HCT116 (cell line): ENCODE measurements at regions not wholly inside any gene's neighbourhood (a gene's known extent, or its start where the extent isn't known, plus 50 kb on each side); places are given as distances from the start of the nearest gene placed in this dataset.

ENCODE experiments used
- ATAC-seq: fragments of 200-7000 bp; cut with Tn5 transposase; 2 replicates; pipeline ENCODE4 v1.9.1; 2020; ENCODE audit warnings: mild to moderate bottlenecking, moderate library complexity
- BruUV-seq: library from RNA; stranded (reverse); fragments of 400-500 nt; replicated peaks from 2 replicates; lab custom pipeline; 2021; lab: Mats Ljungman, UMichigan
- CTCF ChIA-PET: fragments of 300-600 bp; sonication (Branson Sonifier 250); formaldehyde crosslinking; loops from one replicate; lab custom pipeline; 2021; ENCODE audit warnings: antibody characterized with exemption; lab: Charles Lee
- POLR2A ChIA-PET: fragments of 300-600, 350-600 bp; sonication (Branson Sonifier 250); formaldehyde crosslinking; loops from one replicate; lab custom pipeline; 2021; ENCODE audit warnings: antibody characterized with exemption; lab: Charles Lee
- RAD21 ChIA-PET, 2 experiments: fragments of 300-600 bp; sonication (Branson Sonifier 250); formaldehyde crosslinking; loops; one replicate each; lab custom pipeline; 2023; ENCODE audit warnings: low total read pairs in 2 of 2; ENCODE audit not compliant: uncharacterized antibody in 2 of 2, unreplicated experiment in 2 of 2, low non-redundant PET in 1 of 2; lab: Charles Lee
- DNase-seq: peaks from one replicate; pipeline ENCODE4 v3.0.0-alpha.2; 2010; ENCODE audit warnings: low read depth, low spot score
- H2AFZ ChIP-seq: fragments of 200-600 bp; shearing (Covaris generic), sonication (generic); 2 replicates; pipeline ENCODE4 v1.6.1; 2017; ENCODE audit warnings: low read depth, mixed run types, mixed read lengths, antibody characterized with exemption, low read length; ENCODE audit not compliant: poor library complexity, severe bottlenecking
- H3K27ac ChIP-seq: 2 replicates; pipeline ENCODE4 v1.5.1; 2012; ENCODE audit warnings: low read depth, low read length
- H3K27me3 ChIP-seq: fragments of 200-600 bp; sonication (generic); 2 replicates; pipeline ENCODE4 v1.6.1; 2016; ENCODE audit warnings: mixed run types, low read length, mixed read lengths; ENCODE audit not compliant: insufficient read depth
- H3K36me3 ChIP-seq, 2 experiments: fragments of 200-500 bp in 1 of 2; fragments of 200-600 bp in 1 of 2; sonication (Bioruptor generic) in 1 of 2; sonication (generic) in 1 of 2; 2 replicates each; pipeline versions ENCODE4 v1.5.1 to v1.6.1; 2014 to 2016; ENCODE audit warnings: low read length in 2 of 2, inconsistent platforms in 1 of 2, mixed read lengths in 1 of 2, mixed run types in 1 of 2; ENCODE audit not compliant: insufficient read depth in 2 of 2, control insufficient read depth in 1 of 2
- H3K4me1 ChIP-seq, 2 experiments: fragments of 200-600 bp in 1 of 2; sonication (generic) in 1 of 2; 2 replicates each; pipeline versions ENCODE4 v1.5.1 to v1.6.1; 2012 to 2017; ENCODE audit warnings: low read length in 2 of 2, inconsistent platforms in 1 of 2, mild to moderate bottlenecking in 1 of 2, mixed read lengths in 1 of 2, mixed run types in 1 of 2, moderate library complexity in 1 of 2; ENCODE audit not compliant: insufficient read depth in 2 of 2, control insufficient read depth in 1 of 2
- H3K4me2 ChIP-seq: fragments of 200-600 bp; sonication (generic); 2 replicates; pipeline ENCODE4 v1.6.1; 2017; ENCODE audit warnings: mixed run types, low read length, mixed read lengths
- H3K4me3 ChIP-seq, 2 experiments: fragments of 200-600 bp in 1 of 2; sonication (generic) in 1 of 2; replicated peaks in 1 of 2; 2 replicates each; pipeline ENCODE4 v1.5.1; 2011 to 2016; ENCODE audit warnings: low read length in 2 of 2, control low read depth in 1 of 2, low read depth in 1 of 2, mild to moderate bottlenecking in 1 of 2, mixed read lengths in 1 of 2, mixed run types in 1 of 2
- H3K79me2 ChIP-seq: fragments of 200-600 bp; sonication (generic); 2 replicates; pipeline ENCODE4 v1.6.1; 2017; ENCODE audit warnings: mild to moderate bottlenecking, mixed run types, low read length, moderate library complexity, mixed read lengths; ENCODE audit not compliant: insufficient read depth
- H3K9ac ChIP-seq: fragments of 200-600 bp; sonication (generic); 2 replicates; pipeline ENCODE4 v1.6.1; 2016; ENCODE audit warnings: low read length, mixed read lengths
- H3K9me2 ChIP-seq: fragments of 200-600 bp; sonication (generic), shearing (Covaris generic); 2 replicates; pipeline ENCODE4 v1.6.1; 2017; ENCODE audit warnings: mixed run types, mild to moderate bottlenecking, moderate library complexity; ENCODE audit not compliant: insufficient read depth
- H3K9me3 ChIP-seq, 2 experiments: fragments of 200-500 bp in 1 of 2; fragments of 200-600 bp in 1 of 2; sonication (Bioruptor generic) in 1 of 2; sonication (generic) in 1 of 2; 2 replicates each; pipeline ENCODE4 v1.6.1; 2014 to 2017; ENCODE audit warnings: low read length in 2 of 2, mixed read lengths in 2 of 2, inconsistent platforms in 1 of 2, low read depth in 1 of 2, mild to moderate bottlenecking in 1 of 2, mixed run types in 1 of 2, moderate library complexity in 1 of 2; ENCODE audit not compliant: control insufficient read depth in 1 of 2, insufficient read depth in 1 of 2
- H4K20me1 ChIP-seq: fragments of 200-600 bp; sonication (generic), shearing (Covaris generic); 2 replicates; pipeline ENCODE4 v1.6.1; 2017; ENCODE audit warnings: mixed run types, mild to moderate bottlenecking, moderate library complexity; ENCODE audit not compliant: insufficient read depth
- EGR1 ChIP-seq: IDR thresholded peaks from 2 replicates; pipeline ENCODE4 v1.6.1; 2012; ENCODE audit warnings: low read depth
- ELF1 ChIP-seq: IDR thresholded peaks from 2 replicates; pipeline ENCODE4 v1.6.1; 2012; ENCODE audit warnings: low read depth, borderline replicate concordance
- EZH2 ChIP-seq: fragments of 200-600 bp; sonication (generic); IDR thresholded peaks from 2 replicates; pipeline ENCODE4 v1.6.1; 2017; ENCODE audit warnings: antibody characterized with exemption, mixed run types
- EZH2phosphoT487 ChIP-seq: fragments of 200-600 bp; IDR thresholded peaks from 2 replicates; pipeline ENCODE4 v1.6.1; 2018; ENCODE audit warnings: antibody characterized with exemption, borderline replicate concordance
- MAX ChIP-seq: IDR thresholded peaks from 2 replicates; pipeline ENCODE4 v1.6.1; 2012
- RAD21 ChIP-seq: IDR thresholded peaks from 2 replicates; pipeline ENCODE4 v1.6.1; 2012; ENCODE audit warnings: low read depth, mild to moderate bottlenecking
- REST ChIP-seq: IDR thresholded peaks from 2 replicates; pipeline ENCODE4 v1.6.1; 2012; ENCODE audit warnings: low read depth
- SP1 ChIP-seq: IDR thresholded peaks from 2 replicates; pipeline ENCODE4 v1.6.1; 2012; ENCODE audit warnings: low read depth
- TCF7L2 ChIP-seq: IDR thresholded peaks from 2 replicates; pipeline ENCODE4 v1.7.0; 2011; ENCODE audit warnings: borderline replicate concordance, inconsistent platforms; ENCODE audit not compliant: insufficient read depth, insufficient read length; ENCODE audit errors: extremely low read depth
- intact Hi-C: fragments of 100-400 bp; cut with micrococcal nuclease; formaldehyde crosslinking; loops from 2 replicates; pipeline ENCODE4 v1.10.0; 2022
- TF ChIP-seq, protein P1 (sequence below): IDR thresholded peaks from 2 replicates; pipeline ENCODE4 v1.6.1; 2011; ENCODE audit warnings: mild to moderate bottlenecking, low read length, moderate library complexity; ENCODE audit not compliant: insufficient replicate concordance; ENCODE audit errors: extremely low read depth

DNA sequence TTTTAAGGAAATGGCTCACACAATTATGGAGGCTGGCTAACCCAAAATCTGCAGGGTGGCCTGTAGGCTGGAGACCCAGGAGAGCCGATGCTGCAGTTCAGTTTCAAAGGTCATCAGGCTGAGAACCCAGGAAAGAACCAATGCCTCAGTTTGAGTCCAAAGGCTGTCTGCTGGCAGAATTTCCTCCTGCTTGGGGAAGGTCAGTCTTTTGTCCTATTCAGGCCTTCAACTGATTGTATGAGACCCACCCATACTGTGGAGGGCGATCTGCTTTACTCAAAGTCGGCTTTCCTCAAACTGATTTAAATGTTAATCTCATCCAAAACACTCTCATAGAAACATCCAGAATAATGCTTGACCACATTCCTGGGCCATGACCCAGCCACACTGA, 189.7 kb upstream of the CDYL start (continued):
- TF ChIP-seq REST, result no peak
- TF ChIP-seq EZH2phosphoT487, result no peak
- TF ChIP-seq EGR1, result no peak
- no peak for TF ChIP-seq SP1
- TF ChIP-seq MAX, result no peak
- TF ChIP-seq, all 23 proteins: peak for 0

DNA sequence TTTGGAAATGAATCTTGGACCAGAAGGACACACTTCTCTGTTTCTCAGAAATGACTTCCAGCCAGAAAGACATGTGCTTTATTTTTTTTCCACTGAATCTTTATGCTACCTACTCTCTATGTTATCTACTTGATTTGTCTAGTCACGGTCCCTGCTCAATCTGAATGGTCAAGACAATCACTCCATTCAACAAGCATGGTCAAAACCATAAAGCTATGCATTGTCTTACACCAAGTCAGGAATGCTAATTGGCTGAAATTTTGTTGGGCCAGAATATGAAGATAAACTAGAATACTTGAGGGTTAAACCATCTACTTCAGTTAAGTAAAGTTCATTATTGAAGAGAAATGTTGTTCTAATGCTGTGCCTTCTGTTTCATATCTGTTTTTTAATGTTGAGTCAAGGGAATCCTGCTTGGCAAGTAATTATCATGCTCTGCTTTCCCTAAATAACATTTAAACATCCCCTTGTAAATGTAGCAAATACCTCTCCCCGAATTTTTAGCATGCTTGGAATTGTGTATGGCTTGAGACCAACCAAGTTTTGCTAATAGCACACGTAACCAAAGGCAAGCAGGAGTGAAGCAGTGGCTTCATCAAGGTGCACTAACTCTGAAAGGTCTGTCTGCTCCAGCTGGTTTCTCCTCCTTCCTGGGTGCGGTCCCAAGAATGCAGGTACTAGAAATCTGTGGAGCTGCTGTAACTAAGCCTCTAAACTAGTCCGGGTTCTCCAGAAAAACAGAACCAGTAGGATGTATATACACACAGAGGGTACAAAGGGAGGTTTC, 190.3 kb upstream of the CDYL start:
- CTCF ChIA-PET, result no interaction called here
- POLR2A ChIA-PET, result no interaction called here
- Histone ChIP-seq H3K4me1 (peaks cover 0 to 4% of the 10 kb centered on the region in 2 experiments; a peak in 1 of 4 replicates), H2AFZ (no peak overlapping the region), H3K36me3 (no peaks in the 10 kb centered on the region)
- intact Hi-C loops, result no loop called here
- RAD21 ChIA-PET, result no interaction called here
- TF ChIP-seq, protein P1, sequence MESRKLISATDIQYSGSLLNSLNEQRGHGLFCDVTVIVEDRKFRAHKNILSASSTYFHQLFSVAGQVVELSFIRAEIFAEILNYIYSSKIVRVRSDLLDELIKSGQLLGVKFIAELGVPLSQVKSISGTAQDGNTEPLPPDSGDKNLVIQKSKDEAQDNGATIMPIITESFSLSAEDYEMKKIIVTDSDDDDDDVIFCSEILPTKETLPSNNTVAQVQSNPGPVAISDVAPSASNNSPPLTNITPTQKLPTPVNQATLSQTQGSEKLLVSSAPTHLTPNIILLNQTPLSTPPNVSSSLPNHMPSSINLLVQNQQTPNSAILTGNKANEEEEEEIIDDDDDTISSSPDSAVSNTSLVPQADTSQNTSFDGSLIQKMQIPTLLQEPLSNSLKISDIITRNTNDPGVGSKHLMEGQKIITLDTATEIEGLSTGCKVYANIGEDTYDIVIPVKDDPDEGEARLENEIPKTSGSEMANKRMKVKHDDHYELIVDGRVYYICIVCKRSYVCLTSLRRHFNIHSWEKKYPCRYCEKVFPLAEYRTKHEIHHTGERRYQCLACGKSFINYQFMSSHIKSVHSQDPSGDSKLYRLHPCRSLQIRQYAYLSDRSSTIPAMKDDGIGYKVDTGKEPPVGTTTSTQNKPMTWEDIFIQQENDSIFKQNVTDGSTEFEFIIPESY, result no peak
- no peak for TF ChIP-seq RAD21
- TF ChIP-seq ELF1, result no peak
- TF ChIP-seq TCF7L2, result no peak
- no peak for TF ChIP-seq EZH2
- TF ChIP-seq, all 23 proteins: peak for 0
- H3K9me2 ChIP-seq, result no peaks in the 10 kb centered on the region
- H3K9ac ChIP-seq, result no peak overlapping the region
- H3K27ac ChIP-seq, result no peak overlapping the region
- ATAC-seq (no peak), DNase-seq (no peak)
- no peaks in the 10 kb centered on the region for H3K27me3 ChIP-seq
- BruUV-seq, result no TSS peak
- H3K4me3 ChIP-seq, result no peak overlapping the region
- H3K79me2 ChIP-seq, result no peaks in the 10 kb centered on the region
- no peaks in the 10 kb centered on the region for H4K20me1 ChIP-seq
- no peaks in the 10 kb centered on the region for H3K9me3 ChIP-seq
- H3K4me2 ChIP-seq, result no peak overlapping the region
